PC-9 (cell line): ENCODE measurements at regions not wholly inside any gene's neighbourhood (a gene's known extent, or its start where the extent isn't known, plus 50 kb on each side); places are given as distances from the start of the nearest gene placed in this dataset.
"Not testable (repeated sequence)": the region's sequence is repeated elsewhere in the genome, so short reads cannot be mapped to it uniquely, and the experiment has no call there.

Experiments
- EZH2 ChIP-seq: fragments of 200-600 bp; sonication (generic); IDR thresholded peaks from 2 replicates; pipeline ENCODE4 v1.8.0; 2017; ENCODE audit warnings: antibody characterized with exemption, low read depth
- TF ChIP-seq, protein P1 (sequence below): fragments of 200-600 bp; sonication (generic); conservative IDR thresholded peaks from 2 replicates; pipeline ENCODE4 v1.6.1; 2017; ENCODE audit warnings: mixed run types, antibody characterized with exemption, mild to moderate bottlenecking, moderate library complexity

DNA sequence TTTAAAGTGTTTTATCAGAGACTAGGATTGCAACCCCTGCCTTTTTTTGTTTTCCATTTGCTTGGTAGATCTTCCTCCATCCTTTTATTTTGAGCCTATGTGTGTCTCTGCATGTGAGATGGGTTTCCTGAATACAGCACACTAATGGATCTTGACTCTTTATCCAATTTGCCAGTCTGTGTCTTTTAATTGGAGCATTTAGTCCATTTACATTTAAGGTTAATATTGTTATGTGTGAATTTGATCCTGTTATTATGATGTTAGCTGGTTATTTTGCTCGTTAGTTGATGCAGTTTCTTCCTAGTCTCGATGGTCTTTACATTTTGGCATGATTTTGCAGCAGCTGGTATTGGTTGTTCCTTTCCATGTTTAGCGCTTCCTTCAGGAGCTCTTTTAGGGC is 114.6 kb upstream of the MYLIP start:
- TF ChIP-seq, protein P1, sequence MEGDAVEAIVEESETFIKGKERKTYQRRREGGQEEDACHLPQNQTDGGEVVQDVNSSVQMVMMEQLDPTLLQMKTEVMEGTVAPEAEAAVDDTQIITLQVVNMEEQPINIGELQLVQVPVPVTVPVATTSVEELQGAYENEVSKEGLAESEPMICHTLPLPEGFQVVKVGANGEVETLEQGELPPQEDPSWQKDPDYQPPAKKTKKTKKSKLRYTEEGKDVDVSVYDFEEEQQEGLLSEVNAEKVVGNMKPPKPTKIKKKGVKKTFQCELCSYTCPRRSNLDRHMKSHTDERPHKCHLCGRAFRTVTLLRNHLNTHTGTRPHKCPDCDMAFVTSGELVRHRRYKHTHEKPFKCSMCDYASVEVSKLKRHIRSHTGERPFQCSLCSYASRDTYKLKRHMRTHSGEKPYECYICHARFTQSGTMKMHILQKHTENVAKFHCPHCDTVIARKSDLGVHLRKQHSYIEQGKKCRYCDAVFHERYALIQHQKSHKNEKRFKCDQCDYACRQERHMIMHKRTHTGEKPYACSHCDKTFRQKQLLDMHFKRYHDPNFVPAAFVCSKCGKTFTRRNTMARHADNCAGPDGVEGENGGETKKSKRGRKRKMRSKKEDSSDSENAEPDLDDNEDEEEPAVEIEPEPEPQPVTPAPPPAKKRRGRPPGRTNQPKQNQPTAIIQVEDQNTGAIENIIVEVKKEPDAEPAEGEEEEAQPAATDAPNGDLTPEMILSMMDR: not testable (repeated sequence)
- TF ChIP-seq EZH2: not testable (repeated sequence)
